GM12875 (cell line): ENCODE measurements at regions not wholly inside any gene's neighbourhood (a gene's known extent, or its start where the extent isn't known, plus 50 kb on each side); places are given as distances from the start of the nearest gene placed in this dataset.

Experiments
- H3K4me3 ChIP-seq: one replicate; pipeline ENCODE4 v1.5.1; 2011; ENCODE audit warnings: low read depth, low read length, control low read depth
- CTCF ChIP-seq: IDR thresholded peaks from 2 replicates; pipeline ENCODE4 v1.5.1; 2011; ENCODE audit warnings: low read depth, mild to moderate bottlenecking, control low read depth, inconsistent platforms, low read length, moderate library complexity, borderline replicate concordance; ENCODE audit not compliant: insufficient read depth

DNA sequence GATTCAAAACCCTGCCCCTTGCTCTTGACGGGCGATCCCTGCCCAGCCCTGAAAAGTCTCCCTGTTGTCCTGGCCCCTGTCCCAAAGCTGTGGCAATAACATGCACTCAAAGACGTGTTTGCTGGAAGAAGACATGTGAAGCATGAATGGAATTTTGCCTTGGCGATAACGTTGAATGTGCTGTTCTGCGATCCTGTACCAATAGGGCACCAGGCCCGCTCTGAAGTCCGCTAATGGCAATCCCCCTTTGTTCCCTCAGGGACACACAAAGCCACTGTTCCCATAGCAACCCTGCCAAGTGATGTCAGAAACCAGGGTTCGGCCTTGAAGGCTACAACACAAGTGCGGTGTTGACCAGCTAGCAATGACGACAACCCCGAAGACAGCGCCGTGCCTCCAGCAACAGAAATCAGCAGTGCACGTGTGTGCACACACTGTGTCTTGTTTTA lies 284.6 kb downstream of the KLF6 start:
- H3K4me3 ChIP-seq, result no peak overlapping the region
- TF ChIP-seq CTCF, result no peak

- H3K4me3 ChIP-seq, result no peak overlapping the region
- no peak for TF ChIP-seq CTCF
Observed at GRCh38 chr10:3499120-3499519, 285.9 kb downstream of the KLF6 start.

DNA sequence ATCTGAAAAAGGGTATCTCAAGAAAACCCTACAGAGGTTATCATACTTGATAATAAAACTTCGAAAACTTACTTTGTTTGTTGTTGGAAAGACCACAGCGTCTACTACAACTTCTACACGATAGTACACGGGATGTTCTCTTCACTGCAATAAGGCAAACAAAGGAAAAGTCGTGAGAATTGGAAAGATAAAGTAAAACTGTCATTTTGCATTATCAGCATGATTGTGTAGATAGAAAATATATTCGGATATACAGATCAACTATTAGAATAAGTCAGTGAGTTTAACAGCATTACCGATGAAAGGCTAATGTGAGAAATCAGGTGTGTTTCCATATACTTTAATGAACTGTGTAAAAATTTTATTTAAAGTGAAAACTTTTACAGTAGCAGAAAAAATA lies 287.4 kb downstream of the KLF6 start:
- no peak overlapping the region for H3K4me3 ChIP-seq
- no peak for TF ChIP-seq CTCF

- H3K4me3 ChIP-seq, result no peak overlapping the region
- TF ChIP-seq CTCF, result no peak
Observed at GRCh38 chr10:3496138-3496537, 288.9 kb downstream of the KLF6 start.

- no peak overlapping the region for H3K4me3 ChIP-seq
- TF ChIP-seq CTCF, result no peak
Observed at GRCh38 chr10:3495281-3495680, 289.7 kb downstream of the KLF6 start.

- no peak overlapping the region for H3K4me3 ChIP-seq
- no peak for TF ChIP-seq CTCF
Observed at GRCh38 chr10:3494838-3495230, 290.2 kb downstream of the KLF6 start.

GRCh38 chr10:3494131-3494837 lies 290.7 kb downstream of the KLF6 start:
- H3K4me3 ChIP-seq, result no peak overlapping the region
- TF ChIP-seq CTCF, result no peak
